ENCODE measurements at regions not wholly inside any gene's neighbourhood (a gene's known extent, or its start where the extent isn't known, plus 50 kb on each side); places are given as distances from the start of the nearest gene placed in this dataset.

DNA sequence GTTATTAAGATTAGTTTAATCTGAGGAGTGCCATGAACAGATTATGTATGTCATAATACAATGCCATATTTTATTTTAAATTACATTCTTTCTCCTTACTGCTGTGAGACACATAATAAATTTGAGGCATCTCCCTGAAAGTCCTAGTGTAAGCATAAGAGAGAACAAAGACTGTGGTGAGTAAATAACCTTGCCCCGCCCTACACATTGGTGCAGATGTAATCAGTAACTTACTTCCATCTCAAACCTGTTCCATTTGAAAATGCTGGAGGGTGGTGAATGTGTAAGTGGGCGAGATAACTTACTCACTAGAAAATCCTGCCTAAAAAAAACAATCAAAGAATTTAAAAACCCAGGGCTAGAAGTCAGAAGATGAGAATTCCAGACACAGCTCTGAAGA, 338.1 kb upstream of the SLIT2 start:
- TF ChIP-seq, protein P1, sequence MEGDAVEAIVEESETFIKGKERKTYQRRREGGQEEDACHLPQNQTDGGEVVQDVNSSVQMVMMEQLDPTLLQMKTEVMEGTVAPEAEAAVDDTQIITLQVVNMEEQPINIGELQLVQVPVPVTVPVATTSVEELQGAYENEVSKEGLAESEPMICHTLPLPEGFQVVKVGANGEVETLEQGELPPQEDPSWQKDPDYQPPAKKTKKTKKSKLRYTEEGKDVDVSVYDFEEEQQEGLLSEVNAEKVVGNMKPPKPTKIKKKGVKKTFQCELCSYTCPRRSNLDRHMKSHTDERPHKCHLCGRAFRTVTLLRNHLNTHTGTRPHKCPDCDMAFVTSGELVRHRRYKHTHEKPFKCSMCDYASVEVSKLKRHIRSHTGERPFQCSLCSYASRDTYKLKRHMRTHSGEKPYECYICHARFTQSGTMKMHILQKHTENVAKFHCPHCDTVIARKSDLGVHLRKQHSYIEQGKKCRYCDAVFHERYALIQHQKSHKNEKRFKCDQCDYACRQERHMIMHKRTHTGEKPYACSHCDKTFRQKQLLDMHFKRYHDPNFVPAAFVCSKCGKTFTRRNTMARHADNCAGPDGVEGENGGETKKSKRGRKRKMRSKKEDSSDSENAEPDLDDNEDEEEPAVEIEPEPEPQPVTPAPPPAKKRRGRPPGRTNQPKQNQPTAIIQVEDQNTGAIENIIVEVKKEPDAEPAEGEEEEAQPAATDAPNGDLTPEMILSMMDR (IDR thresholded peaks at IDR 0.05; ENCODE audit: control extremely low read depth, extremely low read depth, low read depth, missing control alignments): no peak
- ChIA-PET POLR2A (no interaction called here), CTCF (interaction anchor here (1.4 kb wide), 1 partner anchor 10 kb away, joined by 3 read pairs; no protein-coding TSS in a partner anchor)
- DNase-seq (ENCODE audit: extremely low spot score): no peak

DNA sequence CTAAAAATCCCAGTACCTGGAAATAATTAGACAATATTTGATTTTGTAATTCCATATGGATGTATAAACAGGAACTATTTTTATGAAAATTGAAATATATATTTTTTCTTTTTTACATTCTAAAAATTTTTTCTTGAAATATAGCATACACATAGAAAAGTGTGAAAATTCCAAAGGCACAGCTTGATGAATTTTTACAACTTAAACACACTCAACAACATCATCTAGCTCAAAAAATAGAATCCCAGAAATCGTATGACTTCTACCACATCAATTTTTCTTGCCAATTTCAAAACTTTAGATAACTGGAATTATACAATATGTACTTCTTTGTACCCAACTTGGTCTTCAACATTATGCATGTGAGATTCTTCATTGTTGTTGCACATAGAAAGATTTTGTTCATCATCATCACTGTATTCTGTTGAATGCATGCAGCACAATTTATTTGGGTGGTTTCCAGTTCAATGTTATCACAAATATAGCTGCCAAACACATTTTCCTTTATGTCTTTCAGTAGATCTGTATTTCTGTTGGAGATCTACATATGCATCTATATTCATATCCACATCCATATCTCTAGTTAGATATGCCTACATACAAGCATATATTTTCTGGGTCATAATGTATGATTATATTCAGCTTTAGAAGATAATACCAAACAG, 340.7 kb upstream of the SLIT2 start:
- no peak for DNase-seq (ENCODE audit: extremely low spot score)
- CTCF ChIA-PET: no interaction called here
- POLR2A ChIA-PET: no interaction called here
- TF ChIP-seq, protein P1 (IDR thresholded peaks at IDR 0.05; ENCODE audit: control extremely low read depth, extremely low read depth, low read depth, missing control alignments): no peak

DNA sequence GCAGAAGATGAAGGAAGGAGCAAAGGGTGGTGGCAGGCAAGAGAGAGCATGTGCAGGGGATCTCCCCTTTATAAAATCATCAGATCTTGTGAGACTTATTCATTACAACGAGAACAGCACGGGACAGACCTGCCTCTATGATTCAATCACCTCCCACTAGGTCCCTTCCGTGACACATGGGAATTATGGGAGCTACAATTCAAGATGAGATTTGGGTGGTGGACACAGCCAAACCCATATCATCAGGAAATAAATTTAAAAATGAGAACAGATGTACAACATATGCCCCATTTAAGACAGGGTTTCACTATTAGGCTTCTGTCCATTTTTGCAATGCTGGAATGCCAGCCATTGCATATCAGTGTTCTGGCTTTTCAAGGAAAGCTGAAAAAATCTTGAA, 346.7 kb upstream of the SLIT2 start:
- POLR2A ChIA-PET: no interaction called here
- TF ChIP-seq, protein P1 (IDR thresholded peaks at IDR 0.05; ENCODE audit: control extremely low read depth, extremely low read depth, low read depth, missing control alignments): no peak
- CTCF ChIA-PET: interaction anchor here (1.7 kb wide), 1 partner anchor 19 kb away, joined by 4 read pairs; no protein-coding TSS in a partner anchor
- DNase-seq (ENCODE audit: extremely low spot score): no peak

DNA sequence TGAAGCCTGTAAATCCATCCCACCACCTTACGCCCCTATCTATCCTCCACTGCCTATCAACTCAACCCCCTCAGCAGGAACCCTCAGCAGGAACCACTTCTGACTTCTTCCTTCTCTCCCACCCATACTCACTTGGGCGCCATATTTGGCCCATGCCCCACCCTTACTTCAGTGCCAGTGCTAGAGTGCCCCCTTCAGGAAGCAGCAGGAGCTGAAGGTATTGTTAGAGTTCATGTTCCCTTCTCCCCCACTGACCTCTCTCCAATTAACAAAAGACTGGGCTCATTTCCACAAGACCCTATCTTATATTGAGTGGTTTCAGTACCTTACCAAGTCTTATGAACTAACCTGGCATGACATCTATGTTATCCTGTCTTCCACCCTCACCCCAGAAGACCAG, 363.1 kb upstream of the SLIT2 start:
- TF ChIP-seq, protein P1 (IDR thresholded peaks at IDR 0.05; ENCODE audit: control extremely low read depth, extremely low read depth, low read depth, missing control alignments): no peak
- DNase-seq (ENCODE audit: extremely low spot score): no peak
- ChIA-PET CTCF (no interaction called here), POLR2A (no interaction called here)

DNA sequence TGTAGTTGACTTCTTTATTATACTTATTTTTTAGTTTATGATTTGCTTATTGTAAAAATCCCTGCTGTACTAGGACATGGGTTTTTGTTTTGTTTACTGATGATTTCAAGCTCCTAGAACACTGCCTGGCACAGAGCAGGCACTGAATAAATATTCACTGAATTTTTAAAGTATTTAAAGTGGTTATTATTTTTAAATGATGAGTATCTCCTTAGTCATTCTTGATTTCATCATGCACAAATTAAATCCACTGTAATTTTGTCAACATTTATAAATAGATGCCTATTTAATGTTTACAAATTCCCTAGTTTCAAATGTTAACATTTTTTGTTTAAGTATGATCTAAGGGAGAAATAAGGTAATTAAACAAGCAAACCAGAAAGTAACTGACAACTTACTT, 367.9 kb upstream of the SLIT2 start:
- DNase-seq (ENCODE audit: extremely low spot score): no peak
- TF ChIP-seq, protein P1 (IDR thresholded peaks at IDR 0.05; ENCODE audit: control extremely low read depth, extremely low read depth, low read depth, missing control alignments): no peak
- POLR2A ChIA-PET: no interaction called here
- CTCF ChIA-PET: no interaction called here

DNA sequence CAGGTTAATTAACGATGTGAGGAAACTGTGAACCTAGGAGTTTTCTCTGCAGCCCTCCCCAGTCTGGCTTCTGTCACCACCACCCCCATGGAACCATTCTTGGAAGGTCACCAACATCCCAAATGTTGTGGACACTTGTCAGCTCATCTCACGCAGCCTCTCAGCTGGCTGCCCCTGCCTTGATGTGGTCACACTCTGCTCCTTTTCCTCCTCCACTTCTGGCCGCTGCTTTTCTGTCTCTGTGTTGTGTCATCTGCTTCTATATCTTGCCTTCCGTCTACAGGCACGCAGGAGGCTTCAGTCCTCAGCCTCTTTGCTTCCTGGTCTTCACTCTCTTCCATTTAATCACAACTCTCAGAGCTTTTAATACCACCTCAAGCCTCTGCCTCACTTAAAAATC, 371.5 kb upstream of the SLIT2 start:
- POLR2A ChIA-PET: no interaction called here
- no peak for DNase-seq (ENCODE audit: extremely low spot score)
- CTCF ChIA-PET: no interaction called here
- TF ChIP-seq, protein P1 (IDR thresholded peaks at IDR 0.05; ENCODE audit: control extremely low read depth, extremely low read depth, low read depth, missing control alignments): no peak

Measured in GM10248 (cell line).